SK-N-SH treated with all-trans-retinoic acid at 6 μM for 48 hours (cell line): ENCODE measurements at regions not wholly inside any gene's neighbourhood (a gene's known extent, or its start where the extent isn't known, plus 50 kb on each side); places are given as distances from the start of the nearest gene placed in this dataset.

Experiments
- ARNTL ChIP-seq: fragments of 450-650 bp; formaldehyde crosslinking; IDR thresholded peaks from 2 replicates; pipeline ENCODE4 v1.5.0; 2020; ENCODE audit warnings: low read depth, mild to moderate bottlenecking, moderate library complexity, borderline replicate concordance
- CSDC2 ChIP-seq: fragments of 250-450 bp; sonication (Bioruptor Pico); IDR thresholded peaks from 2 replicates; pipeline ENCODE4 v1.5.0; 2020; ENCODE audit warnings: mild to moderate bottlenecking, moderate library complexity
- CSRNP3 ChIP-seq: fragments of 250-450 bp; sonication (Bioruptor Pico); IDR thresholded peaks from 2 replicates; pipeline ENCODE4 v1.5.1; 2021; ENCODE audit warnings: mild to moderate bottlenecking, moderate library complexity
- GLIS3 ChIP-seq: fragments of 250-450 bp; sonication (Bioruptor Pico); IDR thresholded peaks from 2 replicates; pipeline ENCODE4 v1.5.0; 2020; ENCODE audit warnings: mild to moderate bottlenecking, moderate library complexity
- PATZ1 ChIP-seq: fragments of 250-450 bp; sonication (Bioruptor Pico); IDR thresholded peaks from 2 replicates; pipeline ENCODE4 v1.8.0; 2020; ENCODE audit warnings: mild to moderate bottlenecking, moderate library complexity, borderline replicate concordance
- PPARA ChIP-seq: fragments of 250-450 bp; sonication (Bioruptor Pico); IDR thresholded peaks from 2 replicates; pipeline ENCODE4 v1.5.0; 2020; ENCODE audit warnings: mild to moderate bottlenecking, borderline replicate concordance
- RARB ChIP-seq: fragments of 250-450 bp; sonication (Bioruptor Pico); IDR thresholded peaks from 2 replicates; pipeline ENCODE4 v1.8.0; 2021; ENCODE audit warnings: mild to moderate bottlenecking, moderate library complexity
- ZFP3 ChIP-seq: fragments of 250-450 bp; sonication (Bioruptor Pico); IDR thresholded peaks from 2 replicates; pipeline ENCODE4 v1.5.0; 2020; ENCODE audit warnings: mild to moderate bottlenecking, moderate library complexity
- ZFP30 ChIP-seq: fragments of 450-650 bp; formaldehyde crosslinking; IDR thresholded peaks from 2 replicates; pipeline ENCODE4 v1.5.0; 2022; ENCODE audit warnings: mild to moderate bottlenecking, moderate library complexity

DNA sequence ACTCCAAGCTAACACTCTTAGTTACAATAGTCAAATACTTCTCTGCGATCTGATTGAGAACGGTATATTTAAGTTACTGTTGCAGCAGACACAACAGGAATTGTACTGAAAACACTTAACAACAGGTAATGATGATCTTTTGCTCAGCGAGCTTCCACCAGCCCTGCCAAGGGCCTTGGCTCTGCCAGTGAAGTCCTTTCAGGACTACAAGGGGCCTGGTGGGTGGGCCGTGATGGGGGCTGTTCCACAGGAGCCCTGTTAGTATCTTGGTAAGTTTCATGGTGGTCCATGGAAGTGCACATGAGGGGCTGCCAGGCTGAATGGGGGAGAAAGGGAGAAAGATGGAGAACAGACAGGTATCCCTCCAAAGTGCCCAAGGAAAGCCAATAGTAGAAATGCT, 178.6 kb upstream of the DOK6 start:
- TF ChIP-seq CSRNP3 = no peak
- TF ChIP-seq PATZ1 (CRISPR knock-in tag) = no peak
- no peak for TF ChIP-seq RARB (CRISPR knock-in tag)
- TF ChIP-seq ARNTL = no peak
- no peak for TF ChIP-seq PPARA (CRISPR knock-in tag)
- no peak for TF ChIP-seq ZFP30
- TF ChIP-seq CSDC2 (CRISPR knock-in tag) = no peak
- no peak for TF ChIP-seq ZFP3 (CRISPR knock-in tag)
- no peak for TF ChIP-seq GLIS3
